OCI-LY3 (cell line): ENCODE measurements at regions not wholly inside any gene's neighbourhood (a gene's known extent, or its start where the extent isn't known, plus 50 kb on each side); places are given as distances from the start of the nearest gene placed in this dataset.

Experiments
- EZH2phosphoT487 ChIP-seq: fragments of 200-600 bp; shearing (Covaris generic); IDR thresholded peaks from 2 replicates; pipeline ENCODE4 v1.6.1; 2018; ENCODE audit warnings: antibody characterized with exemption, mixed run types, low read depth
- TF ChIP-seq, protein P1 (sequence below): fragments of 200-600, 300-600 bp; sonication (generic); IDR thresholded peaks from 2 replicates; pipeline ENCODE4 v1.5.1; 2014; ENCODE audit warnings: antibody characterized with exemption, low read length, low read depth

DNA sequence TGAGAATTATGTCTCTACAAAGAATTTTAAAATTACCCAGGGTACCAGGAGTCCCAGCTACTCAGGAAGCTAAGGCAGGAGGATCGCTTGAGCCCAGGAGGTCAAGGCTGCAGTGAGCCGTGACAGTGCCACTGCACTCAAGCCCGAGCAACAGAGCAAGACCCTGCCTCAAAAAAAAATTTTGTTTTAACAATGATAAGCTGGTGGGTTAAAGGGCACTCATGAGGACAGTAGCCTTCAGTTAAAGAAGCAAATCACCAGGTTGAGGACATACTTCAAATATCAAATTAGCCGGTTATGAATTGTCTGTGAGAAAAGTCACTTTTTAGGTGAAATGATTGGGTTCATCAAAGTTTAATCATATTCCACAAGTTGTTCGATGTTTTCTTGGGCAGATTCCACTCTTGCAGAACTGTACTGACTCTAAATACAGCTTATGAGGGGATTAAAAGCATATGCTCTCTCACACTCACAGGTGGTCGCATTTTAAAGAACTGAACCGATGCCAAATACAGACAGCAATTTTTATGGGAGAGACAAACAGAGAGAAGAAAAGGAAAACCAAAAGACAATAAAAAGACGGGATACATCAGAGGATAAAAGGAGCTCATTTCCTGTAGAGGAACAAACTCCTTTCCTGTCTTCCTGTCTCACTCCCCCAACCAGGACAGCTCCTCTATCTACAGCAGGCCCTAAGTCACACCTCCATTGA, 582.8 kb upstream of the NRP1 start:
- TF ChIP-seq, protein P1, sequence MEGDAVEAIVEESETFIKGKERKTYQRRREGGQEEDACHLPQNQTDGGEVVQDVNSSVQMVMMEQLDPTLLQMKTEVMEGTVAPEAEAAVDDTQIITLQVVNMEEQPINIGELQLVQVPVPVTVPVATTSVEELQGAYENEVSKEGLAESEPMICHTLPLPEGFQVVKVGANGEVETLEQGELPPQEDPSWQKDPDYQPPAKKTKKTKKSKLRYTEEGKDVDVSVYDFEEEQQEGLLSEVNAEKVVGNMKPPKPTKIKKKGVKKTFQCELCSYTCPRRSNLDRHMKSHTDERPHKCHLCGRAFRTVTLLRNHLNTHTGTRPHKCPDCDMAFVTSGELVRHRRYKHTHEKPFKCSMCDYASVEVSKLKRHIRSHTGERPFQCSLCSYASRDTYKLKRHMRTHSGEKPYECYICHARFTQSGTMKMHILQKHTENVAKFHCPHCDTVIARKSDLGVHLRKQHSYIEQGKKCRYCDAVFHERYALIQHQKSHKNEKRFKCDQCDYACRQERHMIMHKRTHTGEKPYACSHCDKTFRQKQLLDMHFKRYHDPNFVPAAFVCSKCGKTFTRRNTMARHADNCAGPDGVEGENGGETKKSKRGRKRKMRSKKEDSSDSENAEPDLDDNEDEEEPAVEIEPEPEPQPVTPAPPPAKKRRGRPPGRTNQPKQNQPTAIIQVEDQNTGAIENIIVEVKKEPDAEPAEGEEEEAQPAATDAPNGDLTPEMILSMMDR = no peak
- no peak for TF ChIP-seq EZH2phosphoT487
